ENCODE measurements at regions not wholly inside any gene's neighbourhood (a gene's known extent, or its start where the extent isn't known, plus 50 kb on each side); places are given as distances from the start of the nearest gene placed in this dataset.
"Not testable (repeated sequence)": the region's sequence is repeated elsewhere in the genome, so short reads cannot be mapped to it uniquely, and the experiment has no call there.

- ATAC-seq: no peak
- H3K4me3 ChIP-seq (ENCODE audit: low read length): no peak overlapping the region
These were observed 1504.2 kb downstream of the SUCLG1 start for GRCh38 chr2:82954868-82955267.

GRCh38 chr2:82939211-82939610 is 1519.9 kb downstream of the SUCLG1 start:
- no peaks in the 10 kb centered on the region for H3K36me3 Mint-ChIP-seq
- DNase-seq (no peak), ATAC-seq (no peak)
- ChIA-PET POLR2A (no interaction called here), CTCF (no interaction called here)
- no peaks in the 10 kb centered on the region for H3K9me3 ChIP-seq (ENCODE audit: control insufficient read depth in 2 of 3, low read length in 3 of 3)
- no peaks in the 10 kb centered on the region for H3K4me1 Mint-ChIP-seq
- H3K4me1 ChIP-seq (ENCODE audit: control insufficient read depth in 2 of 2, insufficient read depth in 2 of 2, low read length in 2 of 2): no peaks in the 10 kb centered on the region
- H3K36me3 ChIP-seq (ENCODE audit: control insufficient read depth in 2 of 3, insufficient read depth in 3 of 3, low read length in 3 of 3): no peaks in the 10 kb centered on the region
- H3K4me3 Mint-ChIP-seq: no peak overlapping the region
- no peak overlapping the region for H3K27ac ChIP-seq (ENCODE audit: low read depth, low read length)
- intact Hi-C loops (cut with micrococcal nuclease): no loop called here
- H3K27me3 Mint-ChIP-seq: no peaks in the 10 kb centered on the region
- no peaks in the 10 kb centered on the region for H3K27me3 ChIP-seq (ENCODE audit: control insufficient read depth in 2 of 2, insufficient read depth in 2 of 2, low read length in 2 of 2)
- H3K9me3 Mint-ChIP-seq: peaks cover 0 to 22% (median 5%) of the 10 kb centered on the region in 11 donors
- no peak overlapping the region for H3K27ac Mint-ChIP-seq
- H3K4me3 ChIP-seq (ENCODE audit: low read length): no peak overlapping the region

More at GRCh38 chr2:82954868-82955267, 1504.2 kb downstream of the SUCLG1 start:
- H3K27me3 Mint-ChIP-seq: no peaks in the 10 kb centered on the region
- H3K27ac Mint-ChIP-seq: no peak overlapping the region
- no peak overlapping the region for H3K27ac ChIP-seq (ENCODE audit: low read depth, low read length)
- no peaks in the 10 kb centered on the region for H3K4me1 ChIP-seq (ENCODE audit: control insufficient read depth in 2 of 2, insufficient read depth in 2 of 2, low read length in 2 of 2)
- no peak for DNase-seq
- no peaks in the 10 kb centered on the region for H3K4me1 Mint-ChIP-seq
- no peaks in the 10 kb centered on the region for H3K36me3 Mint-ChIP-seq
- intact Hi-C loops (cut with micrococcal nuclease): no loop called here
- POLR2A ChIA-PET: no interaction called here
- H3K9me3 Mint-ChIP-seq: peaks cover 0 to 7% (median 0%) of the 10 kb centered on the region in 11 donors
- no peaks in the 10 kb centered on the region for H3K9me3 ChIP-seq (ENCODE audit: control insufficient read depth in 2 of 3, low read length in 3 of 3)
- H3K27me3 ChIP-seq (ENCODE audit: control insufficient read depth in 2 of 2, insufficient read depth in 2 of 2, low read length in 2 of 2): no peaks in the 10 kb centered on the region
- no peak overlapping the region for H3K4me3 Mint-ChIP-seq
- H3K36me3 ChIP-seq (ENCODE audit: control insufficient read depth in 2 of 3, insufficient read depth in 3 of 3, low read length in 3 of 3): no peaks in the 10 kb centered on the region
- CTCF ChIA-PET: no interaction called here

- H3K4me1 ChIP-seq (ENCODE audit: control insufficient read depth in 2 of 2, insufficient read depth in 2 of 2, low read length in 2 of 2); H3K36me3 ChIP-seq (ENCODE audit: control insufficient read depth in 2 of 3, insufficient read depth in 3 of 3, low read length in 3 of 3); H3K4me3 Mint-ChIP-seq; H3K27me3 Mint-ChIP-seq; H3K4me1 Mint-ChIP-seq; H3K4me3 ChIP-seq (ENCODE audit: low read length); H3K36me3 Mint-ChIP-seq; H3K27ac ChIP-seq (ENCODE audit: low read depth, low read length); CTCF ChIA-PET; H3K27me3 ChIP-seq (ENCODE audit: control insufficient read depth in 2 of 2, insufficient read depth in 2 of 2, low read length in 2 of 2); H3K27ac Mint-ChIP-seq; intact Hi-C loops (cut with micrococcal nuclease); POLR2A ChIA-PET; H3K9me3 ChIP-seq (ENCODE audit: control insufficient read depth in 2 of 3, low read length in 3 of 3); ATAC-seq: not testable (repeated sequence)
- peak in 1 of 9 donors; percentile 0 for DNase-seq
- H3K9me3 Mint-ChIP-seq: peaks cover 0 to 18% (median 4%) of the 10 kb centered on the region in 11 donors
These were observed 1520.7 kb downstream of the SUCLG1 start for GRCh38 chr2:82938321-82938845.

- H3K9me3 ChIP-seq (ENCODE audit: control insufficient read depth in 2 of 3, low read length in 3 of 3): no peaks in the 10 kb centered on the region
- no peak overlapping the region for H3K27ac ChIP-seq (ENCODE audit: low read depth, low read length)
- no peaks in the 10 kb centered on the region for H3K27me3 ChIP-seq (ENCODE audit: control insufficient read depth in 2 of 2, insufficient read depth in 2 of 2, low read length in 2 of 2)
- DNase-seq (no peak), ATAC-seq (no peak)
- no peaks in the 10 kb centered on the region for H3K4me1 ChIP-seq (ENCODE audit: control insufficient read depth in 2 of 2, insufficient read depth in 2 of 2, low read length in 2 of 2)
- no peaks in the 10 kb centered on the region for H3K27me3 Mint-ChIP-seq
- intact Hi-C loops (cut with micrococcal nuclease): no loop called here
- no peak overlapping the region for H3K27ac Mint-ChIP-seq
- no peaks in the 10 kb centered on the region for H3K36me3 Mint-ChIP-seq
- POLR2A ChIA-PET: no interaction called here
- no peaks in the 10 kb centered on the region for H3K4me1 Mint-ChIP-seq
- CTCF ChIA-PET: no interaction called here
- no peak overlapping the region for H3K4me3 ChIP-seq (ENCODE audit: low read length)
- peaks cover 0 to 23% (median 7%) of the 10 kb centered on the region in 11 donors for H3K9me3 Mint-ChIP-seq
- no peaks in the 10 kb centered on the region for H3K36me3 ChIP-seq (ENCODE audit: control insufficient read depth in 2 of 3, insufficient read depth in 3 of 3, low read length in 3 of 3)
- H3K4me3 Mint-ChIP-seq: no peak overlapping the region
These were observed 1545.5 kb downstream of the SUCLG1 start for GRCh38 chr2:82913566-82913965.

GRCh38 chr2:82896117-82896516 is 1563.0 kb downstream of the SUCLG1 start:
- H3K4me3 Mint-ChIP-seq: no peak overlapping the region
- ChIA-PET POLR2A (no interaction called here), CTCF (no interaction called here)
- no peak for DNase-seq
- intact Hi-C loops (cut with micrococcal nuclease): no loop called here
- Histone ChIP-seq H3K4me3 (ENCODE audit: low read length) (no peak overlapping the region), H3K36me3 (ENCODE audit: control insufficient read depth in 2 of 3, insufficient read depth in 3 of 3, low read length in 3 of 3) (no peaks in the 10 kb centered on the region), H3K27ac (ENCODE audit: low read depth, low read length) (no peak overlapping the region), H3K9me3 (ENCODE audit: control insufficient read depth in 2 of 3, low read length in 3 of 3) (no peaks in the 10 kb centered on the region), H3K4me1 (ENCODE audit: control insufficient read depth in 2 of 2, insufficient read depth in 2 of 2, low read length in 2 of 2) (no peaks in the 10 kb centered on the region), H3K27me3 (ENCODE audit: control insufficient read depth in 2 of 2, insufficient read depth in 2 of 2, low read length in 2 of 2) (no peaks in the 10 kb centered on the region)
- H3K27ac Mint-ChIP-seq: no peak overlapping the region
- no peaks in the 10 kb centered on the region for H3K4me1 Mint-ChIP-seq
- no peak for ATAC-seq
- H3K36me3 Mint-ChIP-seq: no peaks in the 10 kb centered on the region
- H3K27me3 Mint-ChIP-seq: no peaks in the 10 kb centered on the region
- peaks cover 0 to 12% (median under 1%) of the 10 kb centered on the region in 11 donors for H3K9me3 Mint-ChIP-seq

GRCh38 chr2:82893190-82893589 is 1565.9 kb downstream of the SUCLG1 start:
- Mint-ChIP-seq H3K4me1 (no peaks in the 10 kb centered on the region), H3K4me3 (no peak overlapping the region), H3K27ac (no peak overlapping the region), H3K9me3 (peaks cover 0 to 9% (median 0%) of the 10 kb centered on the region in 11 donors), H3K27me3 (no peaks in the 10 kb centered on the region), H3K36me3 (no peaks in the 10 kb centered on the region)
- H3K36me3 ChIP-seq (ENCODE audit: control insufficient read depth in 2 of 3, insufficient read depth in 3 of 3, low read length in 3 of 3): no peaks in the 10 kb centered on the region
- CTCF ChIA-PET: no interaction called here
- no peaks in the 10 kb centered on the region for H3K4me1 ChIP-seq (ENCODE audit: control insufficient read depth in 2 of 2, insufficient read depth in 2 of 2, low read length in 2 of 2)
- POLR2A ChIA-PET: no interaction called here
- DNase-seq: no peak
- H3K27ac ChIP-seq (ENCODE audit: low read depth, low read length): no peak overlapping the region
- H3K4me3 ChIP-seq (ENCODE audit: low read length): no peak overlapping the region
- H3K27me3 ChIP-seq (ENCODE audit: control insufficient read depth in 2 of 2, insufficient read depth in 2 of 2, low read length in 2 of 2): no peaks in the 10 kb centered on the region
- H3K9me3 ChIP-seq (ENCODE audit: control insufficient read depth in 2 of 3, low read length in 3 of 3): no peaks in the 10 kb centered on the region
- intact Hi-C loops (cut with micrococcal nuclease): no loop called here
- no peak for ATAC-seq

- H3K4me1 Mint-ChIP-seq: no peaks in the 10 kb centered on the region
- POLR2A ChIA-PET: no interaction called here
- peaks cover 0 to 31% (median 7%) of the 10 kb centered on the region in 11 donors for H3K9me3 Mint-ChIP-seq
- Histone ChIP-seq H3K36me3 (ENCODE audit: control insufficient read depth in 2 of 3, insufficient read depth in 3 of 3, low read length in 3 of 3) (no peaks in the 10 kb centered on the region), H3K4me1 (ENCODE audit: control insufficient read depth in 2 of 2, insufficient read depth in 2 of 2, low read length in 2 of 2) (no peaks in the 10 kb centered on the region), H3K27me3 (ENCODE audit: control insufficient read depth in 2 of 2, insufficient read depth in 2 of 2, low read length in 2 of 2) (no peaks in the 10 kb centered on the region), H3K27ac (ENCODE audit: low read depth, low read length) (no peak overlapping the region), H3K9me3 (ENCODE audit: control insufficient read depth in 2 of 3, low read length in 3 of 3) (no peaks in the 10 kb centered on the region), H3K4me3 (ENCODE audit: low read length) (no peak overlapping the region)
- CTCF ChIA-PET: no interaction called here
- ATAC-seq (no peak), DNase-seq (no peak)
- no peak overlapping the region for H3K27ac Mint-ChIP-seq
- no peak overlapping the region for H3K4me3 Mint-ChIP-seq
- intact Hi-C loops (cut with micrococcal nuclease): no loop called here
- H3K36me3 Mint-ChIP-seq: no peaks in the 10 kb centered on the region
- H3K27me3 Mint-ChIP-seq: no peaks in the 10 kb centered on the region
These were observed 1579.3 kb downstream of the SUCLG1 start for GRCh38 chr2:82879803-82880202.
